RWPE2 (cell line): ENCODE measurements at regions not wholly inside any gene's neighbourhood (a gene's known extent, or its start where the extent isn't known, plus 50 kb on each side); places are given as distances from the start of the nearest gene placed in this dataset.
A peak's percentile ranks its signal among the peaks of the same experiment; 100 is the strongest.
"Not testable (repeated sequence)": the region's sequence is repeated elsewhere in the genome, so short reads cannot be mapped to it uniquely, and the experiment has no call there.

ENCODE experiments used
- ATAC-seq: fragments of 200-7000 bp; cut with Tn5 transposase; 3 replicates; pipeline ENCODE4 v1.9.1; 2021; ENCODE audit warnings: low read depth
- DNase-seq: peaks from one replicate; pipeline ENCODE4 v3.0.0-alpha.2; 2020; ENCODE audit warnings: low spot score
- H3K27ac ChIP-seq: fragments of 450-650 bp; 2 replicates; pipeline ENCODE4 v1.5.1; 2017; ENCODE audit warnings: mild to moderate bottlenecking; ENCODE audit not compliant: poor library complexity, severe bottlenecking
- H3K27me3 ChIP-seq: fragments of 250-450 bp; sonication (Bioruptor Pico); 2 replicates; pipeline ENCODE4 v1.5.1; 2021; ENCODE audit warnings: mild to moderate bottlenecking, moderate library complexity; ENCODE audit not compliant: insufficient read depth, poor library complexity, severe bottlenecking
- H3K36me3 ChIP-seq: fragments of 250-450 bp; sonication (Bioruptor Pico); 2 replicates; pipeline ENCODE4 v1.5.1; 2020; ENCODE audit warnings: low read depth, mild to moderate bottlenecking, moderate library complexity
- H3K4me1 ChIP-seq: fragments of 250-450 bp; sonication (Bioruptor Pico); 2 replicates; pipeline ENCODE4 v1.5.1; 2021; ENCODE audit warnings: mild to moderate bottlenecking, moderate library complexity; ENCODE audit not compliant: insufficient read depth, poor library complexity, severe bottlenecking
- H3K4me3 ChIP-seq: fragments of 250-450 bp; sonication (Bioruptor Pico); 2 replicates; pipeline ENCODE4 v1.5.1; 2021; ENCODE audit warnings: mild to moderate bottlenecking, moderate library complexity; ENCODE audit not compliant: severe bottlenecking
- H3K9me3 ChIP-seq: fragments of 250-450 bp; sonication (Bioruptor Pico); 2 replicates; pipeline ENCODE4 v1.5.1; 2021; ENCODE audit warnings: mild to moderate bottlenecking, moderate library complexity; ENCODE audit not compliant: severe bottlenecking
- CTCF ChIP-seq: fragments of 450-650 bp; IDR thresholded peaks from one replicate; pipeline ENCODE4 v1.5.1; 2017; ENCODE audit warnings: mild to moderate bottlenecking, moderate library complexity; ENCODE audit not compliant: poor library complexity, severe bottlenecking

GRCh38 chr17:27105636-27106035, 188.3 kb upstream of the WSB1 start:
- Histone ChIP-seq H3K27ac (no peak overlapping the region), H3K9me3 (no peaks in the 10 kb centered on the region), H3K4me3 (no peak overlapping the region), H3K36me3 (no peaks in the 10 kb centered on the region), H3K4me1 (no peaks in the 10 kb centered on the region), H3K27me3 (no peaks in the 10 kb centered on the region)
- ATAC-seq, result no peak
- TF ChIP-seq CTCF, result no peak
- no peak for DNase-seq

GRCh38 chr17:27106347-27106981, 187.4 kb upstream of the WSB1 start:
- DNase-seq, result no peak
- Histone ChIP-seq H3K36me3 (no peaks in the 10 kb centered on the region), H3K27me3 (no peaks in the 10 kb centered on the region), H3K9me3 (no peaks in the 10 kb centered on the region), H3K27ac (no peak overlapping the region), H3K4me3 (no peak overlapping the region), H3K4me1 (no peaks in the 10 kb centered on the region)
- TF ChIP-seq CTCF, result no peak
- ATAC-seq, result no peak

- no peak for DNase-seq
These were observed 186.9 kb upstream of the WSB1 start for GRCh38 chr17:27106982-27107360.

GRCh38 chr17:27107386-27108328, 186.3 kb upstream of the WSB1 start:
- H3K27ac ChIP-seq, ATAC-seq, H3K4me3 ChIP-seq, H3K27me3 ChIP-seq, DNase-seq, H3K9me3 ChIP-seq, H3K4me1 ChIP-seq, H3K36me3 ChIP-seq: not testable (repeated sequence)

More at GRCh38 chr17:27106982-27107360, 186.9 kb upstream of the WSB1 start:
- Histone ChIP-seq H3K4me3 (no peak overlapping the region), H3K36me3 (no peaks in the 10 kb centered on the region), H3K27me3 (no peaks in the 10 kb centered on the region), H3K4me1 (no peaks in the 10 kb centered on the region), H3K9me3 (no peaks in the 10 kb centered on the region), H3K27ac (no peak overlapping the region)
- ATAC-seq, result no peak
- TF ChIP-seq CTCF, result no peak

- no peaks in the 10 kb centered on the region for H3K4me1 ChIP-seq
- ATAC-seq (peak; percentile 40; the same call in 1 of the 3 replicates), DNase-seq (no peak)
- H3K36me3 ChIP-seq, result no peaks in the 10 kb centered on the region
- H3K9me3 ChIP-seq, result no peaks in the 10 kb centered on the region
- H3K27ac ChIP-seq, result no peak overlapping the region
- TF ChIP-seq CTCF, result no peak
- H3K27me3 ChIP-seq, result peaks cover 4% of the 10 kb centered on the region
- no peak overlapping the region for H3K4me3 ChIP-seq
These were observed 184.6 kb upstream of the WSB1 start for GRCh38 chr17:27109346-27109745.
